OCI-LY7 (cell line): ENCODE measurements at regions not wholly inside any gene's neighbourhood (a gene's known extent, or its start where the extent isn't known, plus 50 kb on each side); places are given as distances from the start of the nearest gene placed in this dataset.

Experiments
- CTCF ChIP-seq: fragments of 200-600 bp; sonication (generic); conservative IDR thresholded peaks from 2 replicates; pipeline ENCODE4 v1.5.1; 2014; ENCODE audit warnings: mild to moderate bottlenecking, antibody characterized with exemption, low read length, moderate library complexity, mixed read lengths
- EZH2phosphoT487 ChIP-seq: fragments of 200-600 bp; sonication (generic); IDR thresholded peaks from 2 replicates; pipeline ENCODE4 v1.6.1; 2018; ENCODE audit warnings: low read depth, borderline replicate concordance, mild to moderate bottlenecking, mixed run types, antibody characterized with exemption, low read length, moderate library complexity, mixed read lengths

DNA sequence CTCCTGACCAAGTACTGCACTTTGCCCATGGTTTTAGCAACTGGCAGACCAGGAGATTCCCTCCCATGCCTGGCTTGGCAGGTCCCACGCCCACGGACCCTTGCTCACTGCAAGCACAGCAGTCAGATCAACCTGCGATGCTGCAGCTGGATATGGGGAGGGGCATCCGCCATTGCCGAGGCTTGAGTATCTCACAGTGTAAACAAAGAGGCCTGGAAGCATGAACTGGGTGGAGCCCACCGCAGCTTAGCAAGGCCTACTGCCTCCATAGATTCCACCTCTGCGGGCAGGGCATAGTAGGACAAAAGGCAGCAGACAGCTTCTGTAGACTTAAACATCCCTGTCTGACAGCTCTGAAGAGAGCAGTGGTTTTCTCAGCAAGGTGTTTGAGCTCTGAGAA lies 479.8 kb downstream of the FUT8 start:
- TF ChIP-seq CTCF (no peak), EZH2phosphoT487 (no peak)
